Neuronal stem cell (in vitro differentiated cells): ENCODE measurements at regions not wholly inside any gene's neighbourhood (a gene's known extent, or its start where the extent isn't known, plus 50 kb on each side); places are given as distances from the start of the nearest gene placed in this dataset.
"Not testable (repeated sequence)": the region's sequence is repeated elsewhere in the genome, so short reads cannot be mapped to it uniquely, and the experiment has no call there.

Experiments
- DNase-seq: peaks from one replicate; pipeline ENCODE4 v3.0.0-alpha.2; 2013; ENCODE audit warnings: low spot score
- H2AFZ ChIP-seq: one replicate; pipeline ENCODE4 v1.6.1; 2013; ENCODE audit warnings: mild to moderate bottlenecking, low read length, inconsistent platforms
- H2AK5ac ChIP-seq: 2 replicates; pipeline ENCODE4 v1.6.1; 2013; ENCODE audit warnings: low read depth, mild to moderate bottlenecking, inconsistent platforms, low read length, moderate library complexity, mixed read lengths
- H2BK120ac ChIP-seq: 2 replicates; pipeline ENCODE4 v1.6.1; 2013; ENCODE audit warnings: low read depth, mild to moderate bottlenecking, inconsistent platforms, low read length, moderate library complexity, mixed read lengths
- H2BK12ac ChIP-seq: one replicate; pipeline ENCODE4 v1.6.1; 2013; ENCODE audit warnings: low read length, inconsistent platforms
- H2BK15ac ChIP-seq: 2 replicates; pipeline ENCODE4 v1.6.1; 2013; ENCODE audit warnings: mild to moderate bottlenecking, low read length, inconsistent platforms, mixed read lengths
- H2BK5ac ChIP-seq: one replicate; pipeline ENCODE4 v1.6.1; 2013; ENCODE audit warnings: inconsistent platforms, mild to moderate bottlenecking, low read length, moderate library complexity
- H3K14ac ChIP-seq: one replicate; pipeline ENCODE4 v1.6.1; 2013; ENCODE audit warnings: low read length, inconsistent platforms
- H3K18ac ChIP-seq: 2 replicates; pipeline ENCODE4 v1.6.1; 2013; ENCODE audit warnings: low read length, inconsistent platforms
- H3K23ac ChIP-seq: 2 replicates; pipeline ENCODE4 v1.6.1; 2013; ENCODE audit warnings: low read depth, mild to moderate bottlenecking, mixed read lengths, low read length, inconsistent platforms; ENCODE audit not compliant: poor library complexity
- H3K27ac ChIP-seq: replicated peaks from 3 replicates; pipeline ENCODE4 v1.5.1; 2013; ENCODE audit warnings: low read length, inconsistent platforms
- H3K27me3 ChIP-seq, 3 experiments: 2 replicates each; pipeline ENCODE4 v1.6.1; 2013; ENCODE audit warnings: low read length in 3 of 3, mild to moderate bottlenecking in 2 of 3, inconsistent platforms in 1 of 3, low read depth in 1 of 3, mixed read lengths in 1 of 3, moderate library complexity in 1 of 3; ENCODE audit not compliant: control insufficient read depth in 3 of 3, insufficient read depth in 3 of 3
- H3K36me3 ChIP-seq, 2 donors: replicated peaks in 1 of 2; 2 replicates each; pipeline ENCODE4 v1.6.1; 2013; ENCODE audit warnings: low read length in 2 of 2; ENCODE audit not compliant: control insufficient read depth in 2 of 2, insufficient read depth in 2 of 2
- H3K4ac ChIP-seq: 2 replicates; pipeline ENCODE4 v1.6.1; 2013; ENCODE audit warnings: inconsistent platforms, mild to moderate bottlenecking, low read length, moderate library complexity
- H3K4me1 ChIP-seq, 2 donors: 1 replicate in 1 of 2; 2 replicates in 1 of 2; pipeline ENCODE4 v1.6.1; 2013; ENCODE audit warnings: low read length in 2 of 2, low read depth in 1 of 2; ENCODE audit not compliant: control insufficient read depth in 2 of 2, insufficient read depth in 1 of 2
- H3K4me2 ChIP-seq: one replicate; pipeline ENCODE4 v1.6.1; 2013; ENCODE audit warnings: mild to moderate bottlenecking, low read length, inconsistent platforms; ENCODE audit not compliant: insufficient read depth, poor library complexity, severe bottlenecking
- H3K4me3 ChIP-seq, 2 donors: 2 replicates each; pipeline ENCODE4 v1.5.1; 2013; ENCODE audit warnings: low read length in 2 of 2, mild to moderate bottlenecking in 2 of 2, inconsistent platforms in 1 of 2, moderate library complexity in 1 of 2
- H3K79me1 ChIP-seq: one replicate; pipeline ENCODE4 v1.6.1; 2013; ENCODE audit warnings: low read depth, mild to moderate bottlenecking, inconsistent platforms, low read length, moderate library complexity
- H3K9ac ChIP-seq: one replicate; pipeline ENCODE4 v1.6.1; 2013; ENCODE audit warnings: mild to moderate bottlenecking, low read depth, low read length, inconsistent platforms; ENCODE audit not compliant: poor library complexity
- H3K9me3 ChIP-seq, 2 donors: replicated peaks in 1 of 2; 2 replicates each; pipeline versions ENCODE3 to v1.6.1; 2013; ENCODE audit warnings: low read length in 2 of 2, mild to moderate bottlenecking in 2 of 2, inconsistent platforms in 1 of 2, low read depth in 1 of 2, mixed read lengths in 1 of 2, moderate library complexity in 1 of 2; ENCODE audit not compliant: control insufficient read depth in 2 of 2, insufficient read depth in 1 of 2
- H4K8ac ChIP-seq: one replicate; pipeline ENCODE4 v1.6.1; 2013; ENCODE audit warnings: low read depth, mild to moderate bottlenecking, inconsistent platforms, low read length, moderate library complexity
- H4K91ac ChIP-seq: one replicate; pipeline ENCODE4 v1.6.1; 2013; ENCODE audit warnings: low read length, low read depth, mild to moderate bottlenecking, inconsistent platforms; ENCODE audit not compliant: poor library complexity
- WGBS, 2 donors: extraction: QIAGEN DNeasy Blood & Tissue Kit; methylation state at CpG; one replicate each; pipeline ENCODE4 v1.1.7; 2013; ENCODE audit warnings: missing lambda C conversion rate in 2 of 2, mixed read lengths in 1 of 2; ENCODE audit not compliant: insufficient read length in 2 of 2, insufficient replicate concordance in 1 of 2; ENCODE audit errors: extremely low coverage in 2 of 2; 5-methylcytosine and 5-hydroxymethylcytosine counted together

DNA sequence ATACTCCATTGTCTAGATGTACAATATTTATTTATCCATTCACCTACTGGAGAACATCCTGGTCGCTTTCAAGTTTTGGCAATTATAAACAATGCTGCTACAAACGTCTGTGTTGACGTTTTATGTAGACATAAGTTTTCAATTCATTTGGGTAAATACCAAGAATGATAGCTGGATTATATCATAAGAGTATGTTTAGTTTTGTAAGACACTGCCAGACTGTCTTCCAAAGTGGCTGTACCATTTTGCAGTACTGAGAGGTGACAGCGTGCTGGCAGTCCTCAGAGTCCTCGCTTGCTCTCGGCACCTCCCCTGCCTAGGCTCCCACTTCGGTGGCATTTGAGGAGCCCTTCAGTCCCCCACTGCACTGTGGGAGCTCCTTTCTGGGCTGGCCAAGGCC lies 253.3 kb upstream of the INTU start:
- H3K4me1 ChIP-seq = no peaks in the 10 kb centered on the region
- no peak overlapping the region for H3K9ac ChIP-seq
- DNase-seq = no peak
- H2AK5ac ChIP-seq = no peak overlapping the region
- no peak overlapping the region for H3K14ac ChIP-seq
- no peak overlapping the region for H3K23ac ChIP-seq
- no peak overlapping the region for H2BK12ac ChIP-seq
- no CpG with 5 or more reads among the region's 7 CpGs for WGBS, 2 donors
- no peak overlapping the region for H3K4ac ChIP-seq
- H4K91ac ChIP-seq = no peak overlapping the region
- no peak overlapping the region for H2BK120ac ChIP-seq
- H3K9me3 ChIP-seq = no peaks in the 10 kb centered on the region
- H3K36me3 ChIP-seq = no peaks in the 10 kb centered on the region
- no peak overlapping the region for H3K27ac ChIP-seq
- H2AFZ ChIP-seq = no peak overlapping the region
- H3K4me2 ChIP-seq = no peak overlapping the region
- no peak overlapping the region for H2BK15ac ChIP-seq
- H3K79me1 ChIP-seq = no peaks in the 10 kb centered on the region
- H2BK5ac ChIP-seq = no peak overlapping the region
- H3K4me3 ChIP-seq = no peak overlapping the region
- no peak overlapping the region for H4K8ac ChIP-seq
- no peak overlapping the region for H3K18ac ChIP-seq
- H3K27me3 ChIP-seq = no peaks in the 10 kb centered on the region

DNA sequence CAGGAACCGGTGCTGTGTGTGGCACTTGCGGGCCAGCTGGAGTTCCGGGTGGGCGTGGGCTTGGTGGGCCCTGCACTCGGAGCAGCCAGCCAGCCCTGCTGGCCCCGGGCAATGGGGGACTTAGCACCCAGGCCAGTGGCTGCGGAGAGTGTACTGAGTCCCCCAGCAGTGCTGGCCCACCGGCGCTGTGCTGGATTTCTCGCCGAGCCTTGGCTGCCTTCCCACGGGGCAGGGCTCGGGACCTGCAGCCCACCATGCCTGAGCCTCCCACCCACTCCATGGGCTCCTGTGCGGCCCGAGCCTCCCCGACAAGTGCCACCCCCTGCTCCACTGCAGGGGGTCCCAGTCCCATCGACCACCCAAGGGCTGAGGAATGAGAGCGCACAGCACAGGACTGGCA lies 252.8 kb upstream of the INTU start:
- H3K9me3 ChIP-seq, H3K4ac ChIP-seq, H3K4me3 ChIP-seq, H4K91ac ChIP-seq, DNase-seq, H3K79me1 ChIP-seq, H2BK12ac ChIP-seq, H2BK120ac ChIP-seq, H3K14ac ChIP-seq, H2BK15ac ChIP-seq, H3K18ac ChIP-seq, H3K36me3 ChIP-seq, H3K27ac ChIP-seq, H3K9ac ChIP-seq, H2BK5ac ChIP-seq, H3K4me2 ChIP-seq, H3K27me3 ChIP-seq, H2AFZ ChIP-seq, H3K4me1 ChIP-seq, H3K23ac ChIP-seq, H4K8ac ChIP-seq, H2AK5ac ChIP-seq: not testable (repeated sequence)
- no CpG with 5 or more reads among the region's 18 CpGs for WGBS, 2 donors

DNA sequence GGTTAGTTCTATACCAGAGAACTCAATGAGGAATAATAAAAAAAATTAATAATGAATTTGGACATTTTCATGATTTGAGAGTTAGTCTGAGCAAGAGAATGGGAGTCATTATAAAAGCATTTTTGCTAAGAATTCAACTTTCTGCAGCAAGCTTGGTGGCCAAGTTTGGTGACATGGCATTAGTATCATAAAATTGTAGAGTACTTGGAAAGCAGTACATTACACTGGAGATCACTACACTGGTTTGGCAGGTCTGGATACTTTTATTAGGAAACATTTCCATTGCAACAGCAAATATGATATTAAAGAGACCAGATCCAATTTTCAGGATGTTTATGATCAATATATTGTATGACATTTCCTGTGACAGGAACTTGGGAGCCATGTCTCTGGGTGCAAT lies 249.1 kb upstream of the INTU start:
- no peak overlapping the region for H2BK5ac ChIP-seq
- no peak overlapping the region for H2BK15ac ChIP-seq
- no peak overlapping the region for H3K14ac ChIP-seq
- no peak overlapping the region for H4K91ac ChIP-seq
- H3K27ac ChIP-seq = no peak overlapping the region
- no peak overlapping the region for H3K4ac ChIP-seq
- H3K18ac ChIP-seq = no peak overlapping the region
- no peak overlapping the region for H3K23ac ChIP-seq
- no peak overlapping the region for H3K4me2 ChIP-seq
- no peak overlapping the region for H2AK5ac ChIP-seq
- no peak overlapping the region for H2AFZ ChIP-seq
- H3K36me3 ChIP-seq = no peaks in the 10 kb centered on the region
- no peak overlapping the region for H2BK12ac ChIP-seq
- no peak overlapping the region for H3K9ac ChIP-seq
- H3K4me1 ChIP-seq = no peaks in the 10 kb centered on the region
- H3K9me3 ChIP-seq = no peaks in the 10 kb centered on the region
- H2BK120ac ChIP-seq = no peak overlapping the region
- DNase-seq = no peak
- H3K79me1 ChIP-seq = no peaks in the 10 kb centered on the region
- no peak overlapping the region for H4K8ac ChIP-seq
- H3K4me3 ChIP-seq = no peak overlapping the region
- H3K27me3 ChIP-seq = no peaks in the 10 kb centered on the region

DNA sequence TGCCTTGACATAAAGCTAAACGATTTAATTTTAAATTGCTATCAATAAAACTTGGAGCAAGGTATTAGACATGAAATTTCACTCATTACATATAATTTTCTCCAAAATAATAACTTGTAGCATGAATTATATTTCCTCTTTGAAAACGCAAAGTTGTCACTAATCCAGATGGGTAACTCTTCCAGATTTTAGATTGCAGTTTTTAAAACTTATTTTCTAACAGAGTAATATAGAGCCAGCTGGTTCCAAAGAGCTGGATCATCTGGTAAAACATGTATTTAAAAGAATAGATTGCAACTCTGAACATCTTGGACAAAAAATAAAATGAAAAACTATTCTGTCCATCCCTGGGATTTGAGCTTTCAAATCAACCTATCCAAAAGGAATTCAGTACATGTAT lies 238.2 kb upstream of the INTU start:
- H2AFZ ChIP-seq = no peak overlapping the region
- no peaks in the 10 kb centered on the region for H3K9me3 ChIP-seq
- no peak overlapping the region for H4K91ac ChIP-seq
- H2BK15ac ChIP-seq = no peak overlapping the region
- no peak overlapping the region for H3K9ac ChIP-seq
- H2BK12ac ChIP-seq = no peak overlapping the region
- H3K4me1 ChIP-seq = no peaks in the 10 kb centered on the region
- WGBS, 2 donors = no CpG with 5 or more reads among the region's 2 CpGs
- H3K14ac ChIP-seq = no peak overlapping the region
- no peak overlapping the region for H3K4me2 ChIP-seq
- no peak overlapping the region for H3K4ac ChIP-seq
- no peak overlapping the region for H2BK5ac ChIP-seq
- H3K27me3 ChIP-seq = no peaks in the 10 kb centered on the region
- no peak overlapping the region for H4K8ac ChIP-seq
- H3K36me3 ChIP-seq = no peaks in the 10 kb centered on the region
- H3K4me3 ChIP-seq = no peak overlapping the region
- H3K27ac ChIP-seq = no peak overlapping the region
- no peak overlapping the region for H2BK120ac ChIP-seq
- H3K18ac ChIP-seq = no peak overlapping the region
- no peak for DNase-seq
- no peaks in the 10 kb centered on the region for H3K79me1 ChIP-seq
- no peak overlapping the region for H3K23ac ChIP-seq
- no peak overlapping the region for H2AK5ac ChIP-seq
